NCI-H1417 treated with DMSO at 0.1 percent for 48 hours (cell line): ENCODE measurements at regions not wholly inside any gene's neighbourhood (a gene's known extent, or its start where the extent isn't known, plus 50 kb on each side); places are given as distances from the start of the nearest gene placed in this dataset.

Source experiments
- DNase-seq: peaks from one replicate; lab custom pipeline; 2025; lab: John Stamatoyannopoulos, UW

DNA sequence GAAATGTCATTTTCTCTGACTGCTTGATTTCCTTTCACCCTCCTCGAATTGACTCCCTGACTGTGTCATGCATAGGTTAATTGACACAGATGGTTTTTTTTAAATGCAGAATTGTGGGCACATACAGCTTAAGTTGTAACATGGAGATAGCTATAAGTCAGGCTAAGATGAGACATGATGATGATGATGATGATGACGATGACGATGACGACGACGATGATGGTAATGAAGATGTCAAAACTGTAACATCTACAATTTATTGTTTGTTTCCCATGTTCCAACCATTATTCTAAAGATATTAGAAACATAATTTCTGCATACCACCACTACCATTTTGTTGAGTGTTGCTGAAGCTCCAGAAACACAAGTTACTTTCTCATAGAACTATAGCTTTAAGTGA lies 1232.8 kb downstream of the XPNPEP1 start:
- DNase-seq = no peak

DNA sequence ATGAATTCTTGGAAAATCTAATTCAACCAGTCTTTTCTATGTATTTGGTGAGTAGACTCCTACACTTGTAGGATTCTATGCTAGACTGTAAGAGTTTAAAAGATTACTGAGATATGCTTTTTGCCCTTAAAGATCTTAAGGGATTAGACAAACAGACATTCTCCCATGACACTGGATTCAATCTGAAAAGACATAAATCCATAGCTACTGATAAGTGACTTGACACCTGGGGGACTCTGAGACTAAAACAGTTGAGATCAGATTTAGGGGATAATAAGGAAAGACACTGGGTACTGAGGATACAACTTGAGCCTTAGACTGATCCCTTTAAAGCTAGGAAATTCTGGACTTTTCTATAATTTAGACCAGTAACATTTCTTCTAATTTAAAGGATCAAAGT lies 1233.4 kb downstream of the XPNPEP1 start:
- DNase-seq = no peak

GRCh38 chr10:108688314-108688713 lies 1235.0 kb downstream of the XPNPEP1 start:
- no peak for DNase-seq

DNA sequence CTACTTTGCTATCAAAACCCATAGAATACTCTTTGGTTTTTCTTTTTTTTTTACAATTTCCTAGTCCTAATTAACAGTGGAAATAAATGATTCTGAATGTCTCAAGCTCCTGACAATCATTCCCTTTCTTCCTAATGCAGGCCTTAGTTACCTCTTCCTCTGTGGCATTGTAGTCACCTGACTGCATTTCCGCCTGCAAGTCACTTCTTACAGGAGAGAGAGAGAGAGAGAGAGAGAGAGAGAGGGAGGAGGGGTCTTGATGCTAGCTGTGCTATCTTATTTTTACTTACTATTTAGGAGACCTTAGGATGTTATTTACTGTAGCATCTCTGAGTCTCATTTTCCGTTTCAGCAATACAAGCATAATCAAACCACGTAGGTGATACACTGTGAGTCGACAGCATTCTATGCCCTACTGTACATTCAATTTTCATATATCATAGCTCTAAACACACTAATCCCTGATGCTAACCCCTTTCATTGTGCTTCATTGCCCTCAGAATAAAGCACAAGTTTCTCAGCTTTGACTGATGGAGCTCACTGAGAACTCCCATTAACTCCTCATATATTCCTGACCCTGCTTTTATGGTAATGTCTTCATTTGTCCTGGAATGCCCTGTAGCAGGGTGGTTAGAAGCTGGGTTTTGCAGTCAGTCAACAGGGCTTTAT lies 1237.3 kb downstream of the XPNPEP1 start:
- no peak for DNase-seq

GRCh38 chr10:108684431-108684830 lies 1238.9 kb downstream of the XPNPEP1 start:
- DNase-seq = no peak

GRCh38 chr10:108673741-108674140 lies 1249.6 kb downstream of the XPNPEP1 start:
- no peak for DNase-seq

- no peak for DNase-seq
Measured at GRCh38 chr10:108663587-108663986, 1259.7 kb downstream of the XPNPEP1 start.

DNA sequence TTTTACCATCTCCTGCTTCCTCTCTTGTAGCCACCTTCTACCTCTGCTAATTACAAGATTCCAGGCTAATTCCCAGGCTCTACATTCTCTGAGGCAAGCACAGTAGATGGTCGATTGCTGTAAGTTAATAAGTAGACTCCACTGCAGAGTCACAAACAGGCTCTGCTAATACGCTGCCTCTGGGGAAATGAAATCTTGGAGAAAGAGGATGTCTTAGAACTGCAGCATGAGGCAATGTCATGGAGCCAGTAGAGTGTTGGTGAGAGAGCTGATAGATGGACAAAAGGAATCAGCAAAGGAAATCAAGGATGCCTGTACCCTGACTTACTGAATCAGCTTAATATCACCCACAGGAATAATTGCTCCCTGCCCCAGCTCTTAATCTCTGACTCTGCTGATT lies 1260.3 kb downstream of the XPNPEP1 start:
- no peak for DNase-seq

DNA sequence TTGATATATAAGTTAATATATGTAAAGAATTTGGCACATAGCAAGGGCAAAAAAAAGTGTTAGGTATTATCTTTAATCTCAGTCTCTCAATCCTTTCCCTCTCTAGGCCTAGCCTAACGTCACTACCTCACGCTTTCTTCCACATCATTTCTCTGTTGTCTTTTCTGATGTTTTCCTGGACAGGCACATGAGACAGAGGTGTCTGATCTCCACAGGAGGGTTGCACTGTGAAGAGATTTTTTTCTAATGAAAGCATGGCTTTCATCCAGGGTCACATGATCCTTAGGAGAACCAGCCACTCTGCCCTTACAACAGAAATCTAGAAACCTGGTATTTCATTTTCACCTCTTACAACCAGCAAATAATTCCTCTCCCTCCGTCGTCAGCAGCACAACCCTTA lies 1268.3 kb downstream of the XPNPEP1 start:
- DNase-seq = no peak

DNA sequence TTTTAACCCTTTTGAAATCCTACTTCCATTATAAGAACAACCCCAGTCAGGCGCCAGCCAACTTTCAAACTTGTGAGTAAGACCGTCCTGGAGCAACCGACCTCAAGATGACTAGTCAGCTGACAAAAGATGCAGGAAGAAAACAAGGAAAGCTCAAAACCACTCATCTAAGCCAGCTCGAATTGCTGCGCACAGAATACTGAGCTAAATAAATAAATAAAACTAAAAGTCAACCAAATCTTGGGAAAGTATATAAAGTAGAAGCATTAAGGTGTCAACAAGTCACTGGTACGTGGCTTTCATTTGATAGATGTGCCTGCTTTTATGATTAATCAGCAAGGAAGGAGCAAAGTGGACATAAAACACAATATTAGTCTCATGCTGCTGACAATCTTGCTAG lies 1269.8 kb downstream of the XPNPEP1 start:
- no peak for DNase-seq

GRCh38 chr10:108639010-108639409 lies 1284.3 kb downstream of the XPNPEP1 start:
- DNase-seq = no peak

DNA sequence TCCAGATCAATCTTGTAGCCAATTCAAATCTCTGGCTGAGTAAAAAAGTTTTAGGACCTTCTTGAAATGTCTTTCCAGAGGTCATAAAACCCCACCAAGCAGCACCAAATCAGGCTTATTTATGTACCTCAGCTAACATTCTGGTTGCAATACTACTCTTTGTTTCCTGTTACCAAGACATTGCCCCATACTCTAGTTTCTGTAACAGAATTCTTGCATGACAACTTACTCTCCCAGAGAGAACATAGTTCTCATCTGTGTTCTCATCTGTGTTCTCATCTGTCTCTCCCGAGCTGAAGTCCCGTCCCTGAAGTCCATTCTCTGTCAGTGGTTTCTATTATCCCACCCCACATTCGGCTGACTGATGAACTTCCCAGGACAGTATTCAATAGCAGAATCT lies 1285.1 kb downstream of the XPNPEP1 start:
- DNase-seq = no peak

- no peak for DNase-seq
Measured at GRCh38 chr10:108633046-108633445, 1290.3 kb downstream of the XPNPEP1 start.

GRCh38 chr10:108632144-108632543 lies 1291.2 kb downstream of the XPNPEP1 start:
- no peak for DNase-seq

GRCh38 chr10:108631332-108631731 lies 1292.0 kb downstream of the XPNPEP1 start:
- no peak for DNase-seq

DNA sequence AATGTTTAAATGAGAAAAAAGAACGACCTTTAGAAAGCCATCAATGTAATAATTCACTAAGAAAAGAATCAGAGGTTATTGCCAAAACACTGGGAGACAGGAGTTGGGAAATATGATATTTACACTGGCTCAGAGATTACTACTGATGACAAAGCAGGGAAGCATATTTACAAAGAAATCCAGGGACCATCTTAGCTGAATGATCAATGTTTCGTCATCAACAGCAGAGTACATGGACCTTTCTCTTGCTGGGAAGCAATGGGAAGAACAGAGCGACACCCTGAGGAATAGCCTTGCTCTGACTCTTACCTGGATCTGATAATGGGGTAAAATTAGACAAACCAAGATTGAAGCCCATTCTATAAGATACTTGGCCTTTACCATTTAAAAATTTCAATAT lies 1293.5 kb downstream of the XPNPEP1 start:
- DNase-seq = no peak

- no peak for DNase-seq
Measured at GRCh38 chr10:108624052-108624451, 1299.3 kb downstream of the XPNPEP1 start.

- no peak for DNase-seq
Measured at GRCh38 chr10:108620821-108621534, 1302.3 kb downstream of the XPNPEP1 start.

GRCh38 chr10:108616559-108617285 lies 1306.6 kb downstream of the XPNPEP1 start:
- DNase-seq = no peak

DNA sequence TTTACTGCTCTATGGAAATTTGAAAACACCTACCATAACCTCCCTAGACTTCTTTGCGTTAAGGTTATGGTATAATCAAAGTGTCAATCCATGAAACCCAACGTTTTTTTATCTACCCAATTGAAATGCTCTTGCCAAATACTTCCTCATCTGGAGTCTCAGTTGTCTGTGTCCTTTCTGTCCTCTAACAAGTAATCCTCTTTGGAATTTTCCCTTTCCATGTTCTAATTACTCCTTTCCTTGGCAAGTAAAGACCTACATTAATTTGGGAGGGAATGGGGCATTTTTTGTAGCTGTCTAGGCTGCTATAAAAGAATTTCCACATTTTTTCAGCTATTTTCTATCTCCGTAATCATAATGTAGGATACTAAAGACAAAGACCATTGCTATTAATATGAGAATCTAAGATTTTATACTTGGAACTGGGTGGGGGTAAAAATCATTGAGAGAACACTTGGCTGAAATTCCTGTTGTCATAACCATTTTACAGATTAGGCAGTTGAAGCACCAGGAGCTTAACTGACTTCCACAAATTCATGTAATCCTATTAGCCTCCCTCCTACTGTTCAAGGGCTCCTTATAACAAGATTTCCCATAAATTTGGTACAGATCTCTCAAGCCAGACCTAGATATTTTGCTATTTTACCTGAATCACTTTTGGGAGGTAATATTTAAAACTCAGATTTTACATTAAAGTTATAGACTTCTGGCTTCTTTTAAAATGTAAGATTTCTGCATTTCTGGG lies 1307.6 kb downstream of the XPNPEP1 start:
- DNase-seq = no peak

GRCh38 chr10:108612485-108612884 lies 1310.8 kb downstream of the XPNPEP1 start:
- DNase-seq = no peak

- DNase-seq = no peak
Measured at GRCh38 chr10:108608860-108609259, 1314.5 kb downstream of the XPNPEP1 start.
